ENCODE measurements at regions not wholly inside any gene's neighbourhood (a gene's known extent, or its start where the extent isn't known, plus 50 kb on each side); places are given as distances from the start of the nearest gene placed in this dataset.

- no peak overlapping the region for H3K4me3 ChIP-seq (replicated peaks; ENCODE audit: low read depth, low read length)
- no peak for DNase-seq (ENCODE audit: low read depth)
- TF ChIP-seq CTCF (IDR thresholded peaks at IDR 0.05; ENCODE audit: low read length, missing control alignments): no peak
Measured at GRCh38 chr4:29636961-29637360, 1083.2 kb upstream of the PCDH7 start.

DNA sequence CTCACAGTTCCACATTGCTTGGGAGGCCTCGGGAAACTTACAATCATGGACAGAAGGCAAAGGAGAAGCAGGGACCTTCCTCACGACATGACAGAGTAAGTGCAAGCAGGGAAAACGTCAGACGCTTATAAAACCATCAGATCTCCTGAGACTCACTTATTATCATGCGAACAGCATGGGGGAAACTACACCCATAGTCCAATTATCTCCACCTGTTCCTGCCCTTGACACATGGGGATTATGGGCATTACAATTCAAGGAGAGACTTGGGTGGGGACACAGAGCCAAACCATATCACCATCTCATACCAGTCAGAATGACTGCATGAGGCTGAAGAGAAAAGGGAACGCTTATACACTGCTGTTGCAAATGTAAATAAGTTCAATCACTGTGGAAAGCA, 1066.9 kb upstream of the PCDH7 start:
- no peak overlapping the region for H3K4me3 ChIP-seq (replicated peaks; ENCODE audit: low read depth, low read length)
- DNase-seq (ENCODE audit: low read depth): no peak
- no peak for TF ChIP-seq CTCF (IDR thresholded peaks at IDR 0.05; ENCODE audit: low read length, missing control alignments)

DNA sequence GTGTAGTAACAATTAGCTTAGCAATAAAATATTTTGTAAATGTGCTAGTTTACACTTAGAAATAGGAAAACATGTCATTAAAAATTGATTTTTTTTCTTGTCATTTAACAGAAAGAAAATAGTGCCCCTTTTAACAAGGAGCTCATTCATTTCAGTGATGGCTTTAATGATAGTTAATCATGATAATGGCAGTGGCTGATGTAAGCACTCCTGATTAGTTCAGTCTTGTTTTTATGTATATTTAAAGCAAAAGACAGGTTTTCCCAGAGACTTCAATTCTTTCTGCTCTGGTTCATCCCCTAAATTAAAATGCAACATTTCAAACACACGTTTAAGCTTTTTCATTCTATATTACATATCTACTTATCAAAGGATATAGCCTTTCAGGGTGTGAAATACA, 1039.5 kb upstream of the PCDH7 start:
- H3K4me3 ChIP-seq (replicated peaks; ENCODE audit: low read depth, low read length): no peak overlapping the region
- TF ChIP-seq CTCF (IDR thresholded peaks at IDR 0.05; ENCODE audit: low read length, missing control alignments): no peak
- no peak for DNase-seq (ENCODE audit: low read depth)

DNA sequence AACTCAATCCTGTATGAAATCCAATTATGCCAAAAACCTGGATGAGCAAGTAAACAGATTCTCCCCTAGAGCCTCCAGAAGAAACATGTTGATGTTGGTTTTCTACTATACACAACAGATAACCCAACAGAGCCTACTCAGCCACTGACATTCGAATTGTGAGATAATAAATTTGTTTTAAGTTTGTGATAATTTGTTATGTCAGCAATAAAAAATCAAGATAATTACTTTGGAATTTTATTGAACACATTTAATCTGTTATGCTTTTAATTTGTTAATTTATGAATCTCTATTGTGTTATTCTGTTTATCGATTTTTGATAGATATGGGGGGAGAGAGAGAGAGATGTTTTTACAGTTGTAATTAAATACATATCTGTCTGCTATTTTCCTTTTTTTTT, 1016.1 kb upstream of the PCDH7 start:
- no peak for TF ChIP-seq CTCF (IDR thresholded peaks at IDR 0.05; ENCODE audit: low read length, missing control alignments)
- DNase-seq (ENCODE audit: low read depth): no peak
- H3K4me3 ChIP-seq (replicated peaks; ENCODE audit: low read depth, low read length): no peak overlapping the region

DNA sequence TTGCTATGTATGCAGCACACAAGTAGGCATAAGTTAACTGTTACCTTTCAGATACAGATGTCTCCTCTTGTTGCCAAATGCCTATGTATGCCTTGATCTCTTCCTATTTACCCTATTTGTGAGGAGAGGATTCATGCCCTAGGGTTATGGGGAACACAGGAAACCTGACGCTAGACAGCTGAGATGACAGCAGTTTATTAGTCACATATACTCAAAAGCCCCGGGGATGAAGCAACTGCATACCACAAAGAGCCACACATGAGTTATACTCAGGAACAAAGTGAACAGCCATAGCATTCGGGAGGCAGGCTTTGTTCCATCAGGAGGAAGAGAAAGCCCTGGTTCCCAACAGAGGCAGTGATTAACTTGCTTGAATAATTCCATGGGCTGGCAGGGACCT, 1011.7 kb upstream of the PCDH7 start:
- no peak overlapping the region for H3K4me3 ChIP-seq (replicated peaks; ENCODE audit: low read depth, low read length)
- DNase-seq (ENCODE audit: low read depth): peak; percentile 2
- no peak for TF ChIP-seq CTCF (IDR thresholded peaks at IDR 0.05; ENCODE audit: low read length, missing control alignments)

GRCh38 chr4:29710519-29710918, 1009.6 kb upstream of the PCDH7 start:
- no peak for DNase-seq (ENCODE audit: low read depth)
- TF ChIP-seq CTCF (IDR thresholded peaks at IDR 0.05; ENCODE audit: low read length, missing control alignments): no peak
- no peak overlapping the region for H3K4me3 ChIP-seq (replicated peaks; ENCODE audit: low read depth, low read length)

- no peak for DNase-seq (ENCODE audit: low read depth)
- no peak for TF ChIP-seq CTCF (IDR thresholded peaks at IDR 0.05; ENCODE audit: low read length, missing control alignments)
- no peak overlapping the region for H3K4me3 ChIP-seq (replicated peaks; ENCODE audit: low read depth, low read length)
Measured at GRCh38 chr4:29711226-29711625, 1008.9 kb upstream of the PCDH7 start.
